ENCODE measurements at regions not wholly inside any gene's neighbourhood (a gene's known extent, or its start where the extent isn't known, plus 50 kb on each side); places are given as distances from the start of the nearest gene placed in this dataset.

GRCh38 chr2:242085941-242086621 lies 216.6 kb downstream of the RTP5 start:
- TF ChIP-seq ARNTL (CRISPR knock-in tag; IDR thresholded peaks at IDR 0.05; ENCODE audit: borderline replicate concordance, low read depth) (no peak), SNAI2 (CRISPR knock-in tag; IDR thresholded peaks at IDR 0.05) (no peak), PATZ1 (CRISPR knock-in tag; IDR thresholded peaks at IDR 0.05; ENCODE audit: borderline replicate concordance) (no peak), RARB (CRISPR knock-in tag; IDR thresholded peaks at IDR 0.05) (no peak), PPARA (CRISPR knock-in tag; IDR thresholded peaks at IDR 0.05; ENCODE audit: borderline replicate concordance) (no peak), ZNF70 (CRISPR knock-in tag; IDR thresholded peaks at IDR 0.05) (no peak), TOX (CRISPR knock-in tag; IDR thresholded peaks at IDR 0.05; ENCODE audit: borderline replicate concordance) (no peak), CREB5 (CRISPR knock-in tag; IDR thresholded peaks at IDR 0.05; ENCODE audit: low read depth) (no peak), ZNF8 (CRISPR knock-in tag; IDR thresholded peaks at IDR 0.05) (no peak), TSHZ2 (CRISPR knock-in tag; IDR thresholded peaks at IDR 0.05) (no peak)

Data from SK-N-SH treated with all-trans-retinoic acid at 6 μM for 48 hours (cell line).